Panc1 (cell line): ENCODE measurements at regions not wholly inside any gene's neighbourhood (a gene's known extent, or its start where the extent isn't known, plus 50 kb on each side); places are given as distances from the start of the nearest gene placed in this dataset.

Experiments used
- POLR2AphosphoS5 ChIP-seq: IDR thresholded peaks from 2 replicates; pipeline ENCODE4 v1.6.1; 2012; ENCODE audit warnings: mild to moderate bottlenecking, low read depth, low read length, moderate library complexity
- SIN3A ChIP-seq: IDR thresholded peaks from 2 replicates; pipeline ENCODE4 v1.6.1; 2012; ENCODE audit warnings: low read depth, mild to moderate bottlenecking, low read length, moderate library complexity, borderline replicate concordance; ENCODE audit not compliant: insufficient read depth
- TCF7L2 ChIP-seq: IDR thresholded peaks from 2 replicates; pipeline ENCODE4 v1.6.1; 2011; ENCODE audit warnings: mild to moderate bottlenecking, low read depth, low read length, inconsistent platforms
- TF ChIP-seq, protein P1 (sequence below): fragments of 450-650 bp; IDR thresholded peaks from 2 replicates; pipeline ENCODE4 v1.5.1; 2017; ENCODE audit warnings: mild to moderate bottlenecking
- TF ChIP-seq, protein P2 (sequence below), 2 experiments: IDR thresholded peaks; 2 replicates each; pipeline ENCODE4 v1.6.1; 2011 to 2012; ENCODE audit warnings: low read depth in 2 of 2, control low read depth in 1 of 2, low read length in 1 of 2, mild to moderate bottlenecking in 1 of 2, moderate library complexity in 1 of 2; ENCODE audit not compliant: insufficient read depth in 1 of 2

- TF ChIP-seq, protein P1, sequence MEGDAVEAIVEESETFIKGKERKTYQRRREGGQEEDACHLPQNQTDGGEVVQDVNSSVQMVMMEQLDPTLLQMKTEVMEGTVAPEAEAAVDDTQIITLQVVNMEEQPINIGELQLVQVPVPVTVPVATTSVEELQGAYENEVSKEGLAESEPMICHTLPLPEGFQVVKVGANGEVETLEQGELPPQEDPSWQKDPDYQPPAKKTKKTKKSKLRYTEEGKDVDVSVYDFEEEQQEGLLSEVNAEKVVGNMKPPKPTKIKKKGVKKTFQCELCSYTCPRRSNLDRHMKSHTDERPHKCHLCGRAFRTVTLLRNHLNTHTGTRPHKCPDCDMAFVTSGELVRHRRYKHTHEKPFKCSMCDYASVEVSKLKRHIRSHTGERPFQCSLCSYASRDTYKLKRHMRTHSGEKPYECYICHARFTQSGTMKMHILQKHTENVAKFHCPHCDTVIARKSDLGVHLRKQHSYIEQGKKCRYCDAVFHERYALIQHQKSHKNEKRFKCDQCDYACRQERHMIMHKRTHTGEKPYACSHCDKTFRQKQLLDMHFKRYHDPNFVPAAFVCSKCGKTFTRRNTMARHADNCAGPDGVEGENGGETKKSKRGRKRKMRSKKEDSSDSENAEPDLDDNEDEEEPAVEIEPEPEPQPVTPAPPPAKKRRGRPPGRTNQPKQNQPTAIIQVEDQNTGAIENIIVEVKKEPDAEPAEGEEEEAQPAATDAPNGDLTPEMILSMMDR: no peak
- TF ChIP-seq SIN3A (no peak), TCF7L2 (no peak), POLR2AphosphoS5 (no peak)
- TF ChIP-seq, protein P2, sequence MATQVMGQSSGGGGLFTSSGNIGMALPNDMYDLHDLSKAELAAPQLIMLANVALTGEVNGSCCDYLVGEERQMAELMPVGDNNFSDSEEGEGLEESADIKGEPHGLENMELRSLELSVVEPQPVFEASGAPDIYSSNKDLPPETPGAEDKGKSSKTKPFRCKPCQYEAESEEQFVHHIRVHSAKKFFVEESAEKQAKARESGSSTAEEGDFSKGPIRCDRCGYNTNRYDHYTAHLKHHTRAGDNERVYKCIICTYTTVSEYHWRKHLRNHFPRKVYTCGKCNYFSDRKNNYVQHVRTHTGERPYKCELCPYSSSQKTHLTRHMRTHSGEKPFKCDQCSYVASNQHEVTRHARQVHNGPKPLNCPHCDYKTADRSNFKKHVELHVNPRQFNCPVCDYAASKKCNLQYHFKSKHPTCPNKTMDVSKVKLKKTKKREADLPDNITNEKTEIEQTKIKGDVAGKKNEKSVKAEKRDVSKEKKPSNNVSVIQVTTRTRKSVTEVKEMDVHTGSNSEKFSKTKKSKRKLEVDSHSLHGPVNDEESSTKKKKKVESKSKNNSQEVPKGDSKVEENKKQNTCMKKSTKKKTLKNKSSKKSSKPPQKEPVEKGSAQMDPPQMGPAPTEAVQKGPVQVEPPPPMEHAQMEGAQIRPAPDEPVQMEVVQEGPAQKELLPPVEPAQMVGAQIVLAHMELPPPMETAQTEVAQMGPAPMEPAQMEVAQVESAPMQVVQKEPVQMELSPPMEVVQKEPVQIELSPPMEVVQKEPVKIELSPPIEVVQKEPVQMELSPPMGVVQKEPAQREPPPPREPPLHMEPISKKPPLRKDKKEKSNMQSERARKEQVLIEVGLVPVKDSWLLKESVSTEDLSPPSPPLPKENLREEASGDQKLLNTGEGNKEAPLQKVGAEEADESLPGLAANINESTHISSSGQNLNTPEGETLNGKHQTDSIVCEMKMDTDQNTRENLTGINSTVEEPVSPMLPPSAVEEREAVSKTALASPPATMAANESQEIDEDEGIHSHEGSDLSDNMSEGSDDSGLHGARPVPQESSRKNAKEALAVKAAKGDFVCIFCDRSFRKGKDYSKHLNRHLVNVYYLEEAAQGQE (IDR thresholded peaks at IDR 0.05; ENCODE audit: insufficient read depth in 1 of 2, low read depth in 2 of 2, low read length in 1 of 2): no peak
These were observed 348.2 kb downstream of the IRX2 start for GRCh38 chr5:2403296-2403695.
